ENCODE measurements at regions not wholly inside any gene's neighbourhood (a gene's known extent, or its start where the extent isn't known, plus 50 kb on each side); places are given as distances from the start of the nearest gene placed in this dataset.

DNA sequence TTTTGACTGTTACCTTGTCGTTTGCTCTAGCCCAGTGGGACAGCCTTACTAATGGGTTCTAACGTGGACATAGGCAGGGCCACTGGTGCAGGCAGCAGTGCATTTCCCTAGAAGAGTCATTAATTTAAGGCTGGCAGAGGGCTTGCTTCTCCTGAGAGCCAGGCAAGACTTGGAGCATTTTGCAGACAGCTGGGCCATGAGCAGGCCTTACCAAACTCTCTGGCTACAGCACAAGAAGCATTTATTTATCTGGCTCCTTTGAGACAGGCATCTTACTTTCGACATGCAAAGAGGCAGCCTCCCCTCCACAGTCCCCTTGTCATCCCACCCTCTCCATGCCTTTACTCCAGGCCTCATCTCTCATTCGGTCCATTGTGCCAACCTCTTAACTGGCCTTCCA lies 139.9 kb downstream of the CSNK2A3 start:
- H3F3A ChIP-seq (ENCODE audit: insufficient read depth, low read depth) = no peaks in the 10 kb centered on the region
- no peaks in the 10 kb centered on the region for H3K9me3 ChIP-seq (ENCODE audit: insufficient read depth, low read depth)
- H2AFZ ChIP-seq = no peak overlapping the region
- intact Hi-C loops (cut with micrococcal nuclease; ENCODE audit: unreplicated experiment) = no loop called here
- 0 out of 2 replicates have a peak, but pooled peaks cover 4% of the 10 kb centered on the region for H3K27me3 ChIP-seq (ENCODE audit: insufficient read depth, low read depth)
- H3K4me1 ChIP-seq (replicated peaks; ENCODE audit: insufficient read depth) = no peaks in the 10 kb centered on the region
- H3K4me2 ChIP-seq = no peak overlapping the region
- no peaks in the 10 kb centered on the region for H4K20me1 ChIP-seq (ENCODE audit: insufficient read depth)
- ChIA-PET CTCF (no interaction called here), POLR2A (ENCODE audit: unreplicated experiment) (no interaction called here)
- H3K79me2 ChIP-seq (ENCODE audit: low read depth) = no peaks in the 10 kb centered on the region
- TF ChIP-seq EZH2 (IDR thresholded peaks at IDR 0.05; ENCODE audit: low read depth) = no peak
- TF ChIP-seq, protein P1, sequence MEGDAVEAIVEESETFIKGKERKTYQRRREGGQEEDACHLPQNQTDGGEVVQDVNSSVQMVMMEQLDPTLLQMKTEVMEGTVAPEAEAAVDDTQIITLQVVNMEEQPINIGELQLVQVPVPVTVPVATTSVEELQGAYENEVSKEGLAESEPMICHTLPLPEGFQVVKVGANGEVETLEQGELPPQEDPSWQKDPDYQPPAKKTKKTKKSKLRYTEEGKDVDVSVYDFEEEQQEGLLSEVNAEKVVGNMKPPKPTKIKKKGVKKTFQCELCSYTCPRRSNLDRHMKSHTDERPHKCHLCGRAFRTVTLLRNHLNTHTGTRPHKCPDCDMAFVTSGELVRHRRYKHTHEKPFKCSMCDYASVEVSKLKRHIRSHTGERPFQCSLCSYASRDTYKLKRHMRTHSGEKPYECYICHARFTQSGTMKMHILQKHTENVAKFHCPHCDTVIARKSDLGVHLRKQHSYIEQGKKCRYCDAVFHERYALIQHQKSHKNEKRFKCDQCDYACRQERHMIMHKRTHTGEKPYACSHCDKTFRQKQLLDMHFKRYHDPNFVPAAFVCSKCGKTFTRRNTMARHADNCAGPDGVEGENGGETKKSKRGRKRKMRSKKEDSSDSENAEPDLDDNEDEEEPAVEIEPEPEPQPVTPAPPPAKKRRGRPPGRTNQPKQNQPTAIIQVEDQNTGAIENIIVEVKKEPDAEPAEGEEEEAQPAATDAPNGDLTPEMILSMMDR (conservative IDR thresholded peaks at IDR 0.05) = no peak
- no peaks in the 10 kb centered on the region for H3K9me2 ChIP-seq (ENCODE audit: insufficient read depth)
- no peaks in the 10 kb centered on the region for H3K36me3 ChIP-seq (ENCODE audit: low read depth)
- no peak overlapping the region for H3K4me3 ChIP-seq
- DNase-seq = no peak
- BruUV-seq (replicated peaks) = no TSS peak
- no peak overlapping the region for H3K27ac ChIP-seq

GRCh38 chr11:11211888-11212287 lies 141.2 kb downstream of the CSNK2A3 start:
- CTCF ChIA-PET = no interaction called here

GRCh38 chr11:11211186-11211585 lies 141.9 kb downstream of the CSNK2A3 start:
- no peak for DNase-seq
- ChIA-PET POLR2A (ENCODE audit: unreplicated experiment) (no interaction called here), CTCF (no interaction called here)

More at GRCh38 chr11:11211888-11212287, 141.2 kb downstream of the CSNK2A3 start:
- H3F3A ChIP-seq (ENCODE audit: insufficient read depth, low read depth) = no peaks in the 10 kb centered on the region
- BruUV-seq (replicated peaks) = no TSS peak
- H4K20me1 ChIP-seq (ENCODE audit: insufficient read depth) = no peaks in the 10 kb centered on the region
- H3K79me2 ChIP-seq (ENCODE audit: low read depth) = no peaks in the 10 kb centered on the region
- no peak overlapping the region for H2AFZ ChIP-seq
- peaks cover 14% of the 10 kb centered on the region for H3K27me3 ChIP-seq (ENCODE audit: insufficient read depth, low read depth)
- H3K4me1 ChIP-seq (replicated peaks; ENCODE audit: insufficient read depth) = no peaks in the 10 kb centered on the region
- POLR2A ChIA-PET (ENCODE audit: unreplicated experiment) = no interaction called here
- no peaks in the 10 kb centered on the region for H3K9me2 ChIP-seq (ENCODE audit: insufficient read depth)
- H3K4me3 ChIP-seq = no peak overlapping the region
- no peaks in the 10 kb centered on the region for H3K36me3 ChIP-seq (ENCODE audit: low read depth)
- intact Hi-C loops (cut with micrococcal nuclease; ENCODE audit: unreplicated experiment) = no loop called here
- no peak overlapping the region for H3K27ac ChIP-seq
- DNase-seq = no peak
- TF ChIP-seq, protein P1 (conservative IDR thresholded peaks at IDR 0.05) = no peak
- TF ChIP-seq EZH2 (IDR thresholded peaks at IDR 0.05; ENCODE audit: low read depth) = no peak
- H3K9me3 ChIP-seq (ENCODE audit: insufficient read depth, low read depth) = no peaks in the 10 kb centered on the region
- H3K4me2 ChIP-seq = no peak overlapping the region

More at GRCh38 chr11:11211186-11211585, 141.9 kb downstream of the CSNK2A3 start:
- Histone ChIP-seq H3K36me3 (ENCODE audit: low read depth) (no peaks in the 10 kb centered on the region), H4K20me1 (ENCODE audit: insufficient read depth) (no peaks in the 10 kb centered on the region), H3K9me3 (ENCODE audit: insufficient read depth, low read depth) (no peaks in the 10 kb centered on the region), H3K27ac (no peak overlapping the region), H3K27me3 (ENCODE audit: insufficient read depth, low read depth) (peaks cover 21% of the 10 kb centered on the region), H3K4me3 (no peak overlapping the region), H3K79me2 (ENCODE audit: low read depth) (no peaks in the 10 kb centered on the region), H3K4me2 (no peak overlapping the region), H3F3A (ENCODE audit: insufficient read depth, low read depth) (no peaks in the 10 kb centered on the region), H2AFZ (no peak overlapping the region), H3K9me2 (ENCODE audit: insufficient read depth) (no peaks in the 10 kb centered on the region), H3K4me1 (replicated peaks; ENCODE audit: insufficient read depth) (no peaks in the 10 kb centered on the region)
- TF ChIP-seq EZH2 (IDR thresholded peaks at IDR 0.05; ENCODE audit: low read depth) = no peak
- TF ChIP-seq, protein P1 (conservative IDR thresholded peaks at IDR 0.05) = no peak
- no TSS peak for BruUV-seq (replicated peaks)
- intact Hi-C loops (cut with micrococcal nuclease; ENCODE audit: unreplicated experiment) = no loop called here
